ENCODE measurements at regions not wholly inside any gene's neighbourhood (a gene's known extent, or its start where the extent isn't known, plus 50 kb on each side); places are given as distances from the start of the nearest gene placed in this dataset.

- ChIA-PET CTCF (interaction anchor here (1.0 kb wide), 1 partner anchor 40 kb away, joined by 3 read pairs; no protein-coding TSS in a partner anchor), POLR2A (no interaction called here)
- H3K4me3 ChIP-seq (ENCODE audit: low read depth, low read length) = no peak overlapping the region
- no peaks in the 10 kb centered on the region for H3K36me3 ChIP-seq (ENCODE audit: control insufficient read depth, insufficient read depth, low read length)
- TF ChIP-seq CTCF (IDR thresholded peaks at IDR 0.05; ENCODE audit: insufficient read depth, low read depth, low read length) = no peak
- H3K27me3 ChIP-seq (ENCODE audit: control insufficient read depth, insufficient read depth, low read length) = no peaks in the 10 kb centered on the region
- no peak for DNase-seq (ENCODE audit: low read depth)
These were observed 705.2 kb upstream of the LINC00305 start for GRCh38 chr18:64854112-64854511.

GRCh38 chr18:64852281-64852680 lies 703.4 kb upstream of the LINC00305 start:
- DNase-seq (ENCODE audit: low read depth) = no peak
- ChIA-PET POLR2A (no interaction called here), CTCF (no interaction called here)
- TF ChIP-seq CTCF (IDR thresholded peaks at IDR 0.05; ENCODE audit: insufficient read depth, low read depth, low read length) = no peak
- Histone ChIP-seq H3K27me3 (ENCODE audit: control insufficient read depth, insufficient read depth, low read length) (no peaks in the 10 kb centered on the region), H3K4me3 (ENCODE audit: low read depth, low read length) (no peak overlapping the region), H3K36me3 (ENCODE audit: control insufficient read depth, insufficient read depth, low read length) (no peaks in the 10 kb centered on the region)

GRCh38 chr18:64851726-64852125 lies 702.8 kb upstream of the LINC00305 start:
- Histone ChIP-seq H3K36me3 (ENCODE audit: control insufficient read depth, insufficient read depth, low read length) (no peaks in the 10 kb centered on the region), H3K27me3 (ENCODE audit: control insufficient read depth, insufficient read depth, low read length) (no peaks in the 10 kb centered on the region), H3K4me3 (ENCODE audit: low read depth, low read length) (no peak overlapping the region)
- ChIA-PET CTCF (no interaction called here), POLR2A (no interaction called here)
- DNase-seq (ENCODE audit: low read depth) = no peak
- TF ChIP-seq CTCF (IDR thresholded peaks at IDR 0.05; ENCODE audit: insufficient read depth, low read depth, low read length) = no peak

- Histone ChIP-seq H3K27me3 (ENCODE audit: control insufficient read depth, insufficient read depth, low read length) (no peaks in the 10 kb centered on the region), H3K4me3 (ENCODE audit: low read depth, low read length) (no peak overlapping the region), H3K36me3 (ENCODE audit: control insufficient read depth, insufficient read depth, low read length) (no peaks in the 10 kb centered on the region)
- TF ChIP-seq CTCF (IDR thresholded peaks at IDR 0.05; ENCODE audit: insufficient read depth, low read depth, low read length) = no peak
- CTCF ChIA-PET = no interaction called here
- no peak for DNase-seq (ENCODE audit: low read depth)
- POLR2A ChIA-PET = no interaction called here
These were observed 701.9 kb upstream of the LINC00305 start for GRCh38 chr18:64850791-64851190.

- Histone ChIP-seq H3K27me3 (ENCODE audit: control insufficient read depth, insufficient read depth, low read length) (no peaks in the 10 kb centered on the region), H3K4me3 (ENCODE audit: low read depth, low read length) (no peak overlapping the region), H3K36me3 (ENCODE audit: control insufficient read depth, insufficient read depth, low read length) (no peaks in the 10 kb centered on the region)
- ChIA-PET CTCF (no interaction called here), POLR2A (no interaction called here)
- DNase-seq (ENCODE audit: low read depth) = no peak
- TF ChIP-seq CTCF (IDR thresholded peaks at IDR 0.05; ENCODE audit: insufficient read depth, low read depth, low read length) = no peak
These were observed 692.2 kb upstream of the LINC00305 start for GRCh38 chr18:64840911-64841701.
